Activated CD8-positive, alpha-beta memory T cell treated with anti-CD3 and anti-CD28 coated beads, Interleukin-2, amount 50 U/mL, for 4 hours (primary cell): ENCODE measurements at regions not wholly inside any gene's neighbourhood (a gene's known extent, or its start where the extent isn't known, plus 50 kb on each side); places are given as distances from the start of the nearest gene placed in this dataset.

Source experiments
- DNase-seq: peaks from one replicate; pipeline ENCODE4 v3.0.0-alpha.2; 2020

DNA sequence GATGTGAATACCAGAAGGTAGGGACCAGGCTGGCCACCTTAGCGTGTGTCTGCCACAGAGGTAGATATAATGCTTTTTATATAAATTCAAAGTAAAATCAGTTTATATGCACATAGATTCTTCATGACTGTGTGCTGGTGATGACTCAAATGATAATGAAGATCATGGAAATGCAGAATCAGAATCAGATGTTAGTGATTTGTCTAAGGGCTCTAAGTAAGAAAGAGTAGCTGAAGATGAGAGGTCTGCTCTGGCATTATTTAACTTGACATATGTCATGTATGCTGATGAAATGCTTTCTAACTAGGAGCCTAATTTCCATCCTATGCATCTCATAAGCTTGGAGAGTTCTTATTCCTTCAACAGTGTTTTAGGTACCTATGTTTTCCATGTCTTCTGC lies 50.3 kb upstream of the DPH6 start:
- DNase-seq = no peak

DNA sequence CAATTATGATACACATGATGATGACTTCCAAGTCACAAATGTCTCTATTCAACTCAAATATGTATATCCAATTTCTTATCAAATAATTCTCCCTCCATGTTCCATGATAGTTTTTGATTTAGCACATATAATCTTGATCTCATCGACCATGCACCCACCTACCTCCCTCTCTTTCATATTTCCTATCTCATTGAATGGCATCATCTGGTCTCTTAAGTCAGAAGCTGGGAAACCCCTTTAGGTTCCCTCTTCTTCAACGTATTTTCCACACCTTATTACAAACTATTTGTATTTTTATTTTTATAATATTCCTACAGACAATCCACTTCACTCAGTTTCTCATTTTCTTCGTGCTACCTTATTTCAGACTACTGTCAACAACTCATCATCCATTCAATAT lies 56.9 kb upstream of the DPH6 start:
- DNase-seq = no peak

DNA sequence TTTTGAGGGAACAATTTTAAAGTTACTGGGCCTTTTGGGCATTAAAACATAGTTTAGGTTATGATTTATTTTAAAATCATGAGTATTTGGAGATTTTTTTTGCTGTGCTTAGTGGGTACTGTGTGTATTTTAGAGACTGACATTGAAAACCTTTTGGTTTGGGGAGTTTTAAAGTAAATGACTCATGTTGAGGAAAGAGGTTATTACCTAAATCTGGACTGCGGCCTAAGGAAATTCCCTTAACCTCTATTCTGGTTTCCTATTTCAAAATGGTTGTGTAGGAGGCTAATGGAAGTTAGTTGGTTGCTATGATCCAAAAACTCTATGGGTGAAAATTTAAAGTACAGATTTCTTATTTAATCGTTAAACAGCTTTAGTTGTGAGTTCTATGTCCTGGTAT lies 57.3 kb upstream of the DPH6 start:
- no peak for DNase-seq

DNA sequence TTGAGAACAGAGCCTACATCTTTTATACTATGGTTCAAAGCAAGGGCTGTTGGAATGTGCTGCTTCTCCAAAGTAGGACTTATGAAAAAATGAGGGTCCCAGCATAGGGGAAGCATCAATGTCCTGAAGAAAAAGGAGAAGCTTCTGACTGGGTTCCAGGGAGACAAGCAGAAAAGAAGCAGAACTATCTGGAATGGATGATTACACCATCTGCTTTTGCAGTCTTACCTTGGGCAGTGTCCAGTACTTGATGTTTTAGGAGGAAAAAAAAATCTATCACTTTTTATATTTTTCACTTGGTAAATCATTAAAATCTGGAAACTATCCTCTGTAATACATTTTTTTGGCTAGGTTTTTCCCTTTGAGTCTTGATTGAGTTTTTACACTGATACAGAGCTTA lies 57.9 kb upstream of the DPH6 start:
- no peak for DNase-seq

DNA sequence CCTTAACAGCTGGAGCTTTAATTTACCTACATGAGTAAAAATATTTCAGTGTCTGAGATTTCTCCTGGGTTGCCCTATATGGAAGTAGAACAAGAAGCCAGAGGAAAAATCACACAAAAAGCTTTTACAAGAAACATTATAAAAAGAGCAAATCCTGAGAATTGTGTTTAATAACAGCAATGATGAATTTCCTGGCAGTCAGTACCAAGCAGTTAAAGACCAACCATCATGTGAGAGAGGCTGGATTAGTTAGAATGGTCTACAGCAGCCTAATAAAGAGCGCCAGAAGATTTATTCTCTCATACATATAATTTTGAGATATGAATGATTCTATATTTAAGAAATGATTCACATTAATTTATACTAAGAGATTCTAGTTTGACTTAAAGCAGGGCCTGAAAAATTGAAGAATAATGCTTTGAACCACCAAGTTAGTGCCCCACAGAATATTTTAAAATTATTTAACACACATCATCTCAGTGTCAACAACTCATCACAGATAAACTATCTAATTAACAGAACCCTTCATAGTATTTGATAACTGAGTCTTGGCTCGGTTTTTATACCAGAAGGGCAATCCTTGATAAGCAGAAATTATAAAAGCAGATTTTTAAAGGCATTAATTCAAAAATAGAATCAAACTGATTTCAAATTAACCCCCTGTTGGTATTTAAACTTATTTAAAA lies 59.9 kb upstream of the DPH6 start:
- DNase-seq = no peak

DNA sequence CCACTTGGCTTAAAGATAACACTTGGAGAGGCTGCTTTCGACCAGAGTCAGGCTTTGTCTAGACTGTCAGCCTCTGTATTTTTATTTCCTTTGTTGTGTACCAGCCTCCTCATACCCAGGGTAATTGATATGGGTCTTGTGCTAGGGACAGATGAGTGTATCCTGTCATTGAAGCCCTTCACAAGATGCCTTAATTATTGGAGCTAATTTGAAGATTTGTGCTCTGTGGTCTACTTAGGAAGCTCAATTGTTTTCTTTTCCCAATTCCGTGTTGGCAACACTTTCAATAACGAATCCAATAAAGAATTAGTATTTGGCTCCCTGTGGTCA lies 60.5 kb upstream of the DPH6 start:
- no peak for DNase-seq

DNA sequence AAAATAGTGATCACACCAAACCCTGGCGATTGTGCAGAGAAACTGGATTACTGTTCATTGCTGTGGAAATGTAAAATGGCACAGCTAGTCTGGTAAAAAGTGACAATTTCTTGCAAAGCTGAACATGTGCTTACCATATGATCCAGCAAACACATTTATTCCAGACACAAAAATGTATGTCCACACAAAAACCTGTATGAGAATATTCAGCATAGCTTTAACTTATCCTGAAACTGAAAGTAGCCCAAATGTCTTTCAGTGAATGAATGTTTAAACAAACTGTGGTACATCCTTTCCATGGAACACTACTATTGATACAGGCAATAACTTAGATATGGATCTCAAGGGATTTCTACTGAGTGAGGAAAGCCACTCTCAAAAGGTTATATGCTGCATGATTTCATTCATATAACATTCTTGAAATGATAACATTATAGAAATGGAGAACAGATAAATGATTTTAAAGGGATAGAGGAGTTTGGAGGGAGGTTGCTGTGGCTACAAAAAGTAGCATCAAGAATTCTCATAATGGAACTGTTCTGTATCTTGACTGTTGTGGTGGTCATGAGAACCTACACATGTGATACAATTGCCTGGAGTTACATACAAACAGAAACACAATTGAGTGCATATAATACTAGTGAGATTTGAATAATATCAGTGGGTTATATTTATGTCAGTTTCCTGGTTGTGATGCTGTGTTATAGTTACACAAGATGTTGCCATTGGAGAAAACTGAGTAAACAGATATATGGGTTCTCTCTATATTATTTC lies 70.7 kb upstream of the DPH6 start:
- DNase-seq = no peak

GRCh38 chr15:35618260-35619188 lies 72.6 kb upstream of the DPH6 start:
- DNase-seq = no peak

DNA sequence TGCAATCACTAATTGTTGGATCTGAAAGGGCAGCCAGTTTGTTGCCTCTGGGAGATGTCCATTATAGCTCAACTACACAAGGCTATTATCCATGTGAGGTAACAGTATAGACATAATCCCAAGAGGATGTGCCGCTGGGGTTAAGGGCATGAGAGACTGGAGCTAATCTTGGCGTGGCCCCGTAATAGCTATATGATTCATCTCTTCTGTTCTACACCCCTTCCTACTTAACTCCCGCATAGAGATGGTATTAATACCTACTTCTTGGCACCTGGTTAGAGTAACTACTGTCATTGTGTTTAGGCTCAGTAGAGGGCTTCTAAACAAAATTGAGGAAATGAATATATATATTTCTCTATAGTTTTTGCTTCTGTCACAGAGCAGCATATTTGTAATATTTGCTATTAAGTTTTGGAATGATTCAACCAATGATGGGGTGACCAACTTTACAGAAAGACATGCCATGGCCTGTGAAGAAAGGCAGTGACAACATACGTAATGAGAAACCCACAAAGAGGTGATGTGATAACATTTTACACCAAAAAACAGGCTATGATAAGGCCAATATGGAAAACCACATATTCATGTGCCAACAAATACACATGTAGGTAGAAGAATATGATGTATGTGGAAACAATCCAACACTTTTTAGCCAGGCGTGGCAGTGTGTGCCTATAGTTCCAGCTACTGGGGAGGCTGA lies 76.8 kb upstream of the DPH6 start:
- DNase-seq = no peak

GRCh38 chr15:35624881-35625280 lies 78.9 kb upstream of the DPH6 start:
- DNase-seq = no peak

DNA sequence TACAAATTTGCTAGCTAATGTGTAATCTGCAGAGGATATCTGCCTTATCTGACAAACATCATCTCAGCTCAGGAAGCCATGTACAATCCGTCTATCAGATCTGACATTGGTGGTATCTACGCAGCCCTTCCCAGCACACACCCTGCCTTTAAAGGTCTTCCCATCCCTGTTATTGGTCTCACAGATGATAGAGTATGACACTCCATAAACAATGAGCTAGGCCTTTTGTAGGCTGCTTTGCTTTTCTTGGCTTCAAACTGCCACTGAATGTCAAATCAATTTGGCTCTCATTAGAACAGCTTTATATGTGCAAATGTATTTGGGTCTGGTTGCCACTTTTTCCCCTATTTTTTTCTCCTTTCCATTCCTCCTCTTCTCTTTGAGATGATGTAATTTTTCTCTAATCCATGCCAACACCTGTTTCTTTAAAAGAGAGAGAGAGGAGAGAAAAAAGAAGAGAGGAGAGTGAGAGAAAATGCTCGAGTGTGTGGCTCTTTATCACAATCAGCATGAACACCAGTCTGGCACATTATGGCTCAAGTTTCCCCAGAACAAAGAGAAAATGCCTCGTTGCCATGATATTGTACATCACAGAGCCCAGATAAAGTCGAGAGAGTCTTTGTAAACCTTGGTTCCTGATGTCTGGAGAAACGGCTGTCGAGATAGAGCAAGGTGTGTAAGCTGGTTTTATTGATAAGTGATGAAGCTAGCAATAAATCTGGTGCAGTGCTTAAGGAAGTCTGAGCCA lies 80.8 kb upstream of the DPH6 start:
- no peak for DNase-seq

DNA sequence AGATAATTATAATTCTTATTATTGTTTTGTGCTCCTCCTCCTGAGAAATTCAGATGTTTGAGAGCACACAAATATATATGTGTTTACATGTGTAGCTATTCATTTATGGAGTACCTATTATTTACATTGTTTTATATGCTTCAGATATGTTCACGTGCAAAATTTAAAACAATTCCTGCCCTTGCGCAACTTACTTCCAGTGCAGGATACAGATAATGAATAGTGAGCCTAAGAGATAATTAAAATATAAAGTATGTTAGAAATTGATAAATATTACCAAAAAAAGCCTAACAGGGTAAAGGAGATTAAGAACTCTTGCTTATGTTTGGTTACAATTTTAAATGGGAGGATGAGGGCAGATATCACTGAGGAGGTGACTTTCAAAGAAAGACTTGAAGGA lies 81.7 kb upstream of the DPH6 start:
- DNase-seq = no peak

DNA sequence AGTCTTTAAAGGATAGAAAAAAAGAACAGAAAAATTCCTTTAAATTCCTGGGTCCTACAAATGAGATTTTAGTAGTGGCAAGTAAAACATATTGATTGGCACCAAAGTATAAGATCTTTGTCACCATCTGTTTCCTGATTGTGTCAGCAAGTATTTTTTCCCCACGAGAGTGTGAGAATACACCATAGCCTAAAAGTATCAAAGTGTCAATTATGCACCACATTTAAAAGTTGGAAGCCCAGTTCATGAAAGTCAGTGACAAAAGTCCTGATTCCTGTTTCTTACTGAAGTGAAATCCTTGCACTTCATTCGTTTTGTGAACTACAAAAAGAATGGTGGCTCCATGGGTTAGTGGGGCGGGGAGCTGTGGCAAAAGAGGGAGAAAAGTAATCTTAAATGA lies 83.8 kb upstream of the DPH6 start:
- no peak for DNase-seq

DNA sequence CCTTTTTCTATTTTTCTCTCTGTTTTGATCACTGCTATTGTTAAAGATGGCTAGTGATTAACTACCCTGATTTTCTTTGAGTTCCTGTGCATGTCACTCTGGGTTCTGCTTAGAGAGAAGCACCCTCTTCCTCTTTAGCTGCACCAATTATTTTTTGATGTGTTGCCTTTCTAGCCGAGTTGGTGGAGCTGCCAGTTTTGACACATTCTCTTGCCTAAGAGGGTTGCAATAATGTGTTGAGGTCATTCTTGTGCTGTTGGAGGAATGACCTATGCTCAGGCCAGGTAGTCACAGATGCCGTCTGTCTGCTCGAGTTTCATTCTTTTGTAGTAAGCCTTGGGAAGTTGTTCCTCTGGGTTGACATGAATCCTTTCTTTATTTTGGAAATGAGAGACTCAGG lies 84.6 kb upstream of the DPH6 start:
- no peak for DNase-seq

DNA sequence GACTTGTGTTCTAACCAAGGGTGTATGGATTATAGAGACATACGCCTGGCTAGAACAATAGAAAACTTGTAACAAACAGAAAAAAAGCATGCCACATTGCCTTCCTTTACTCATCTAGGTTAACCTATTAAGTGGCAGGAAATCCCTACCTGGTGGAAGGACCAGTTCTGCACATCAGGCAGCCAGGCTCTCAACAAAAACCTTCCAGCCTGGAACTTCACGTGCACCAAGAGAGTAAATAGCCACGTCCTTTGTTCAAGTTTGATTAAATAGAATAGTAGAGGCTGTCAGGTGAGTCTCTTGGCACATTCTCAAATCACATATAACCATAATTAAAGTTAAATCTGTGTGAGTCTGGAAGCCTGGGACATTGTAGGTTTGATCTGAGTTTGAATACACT lies 85.0 kb upstream of the DPH6 start:
- no peak for DNase-seq

GRCh38 chr15:35633677-35634076 lies 87.7 kb upstream of the DPH6 start:
- no peak for DNase-seq

- no peak for DNase-seq
Observed at GRCh38 chr15:35646790-35647189, 100.8 kb upstream of the DPH6 start.

DNA sequence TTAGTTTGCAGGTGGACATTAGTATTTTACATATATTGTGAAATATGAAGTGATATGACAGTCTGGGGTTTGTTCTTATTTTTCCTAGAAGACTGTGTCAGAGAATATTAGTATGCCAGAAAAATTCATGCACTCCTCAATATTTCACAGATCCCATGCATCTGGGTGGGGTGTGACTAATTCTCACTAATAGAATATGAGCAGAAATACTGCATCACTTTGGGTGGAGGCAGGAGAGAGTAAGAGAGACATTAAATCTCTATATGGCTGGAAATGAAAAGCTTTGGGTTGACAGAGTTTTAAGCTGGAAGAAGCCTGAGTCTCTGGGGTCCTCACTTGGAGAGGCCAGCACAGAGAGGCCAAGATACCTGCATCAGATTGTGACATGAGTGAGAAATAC lies 101.3 kb upstream of the DPH6 start:
- no peak for DNase-seq

GRCh38 chr15:35648941-35649340 lies 103.0 kb upstream of the DPH6 start:
- DNase-seq = no peak

DNA sequence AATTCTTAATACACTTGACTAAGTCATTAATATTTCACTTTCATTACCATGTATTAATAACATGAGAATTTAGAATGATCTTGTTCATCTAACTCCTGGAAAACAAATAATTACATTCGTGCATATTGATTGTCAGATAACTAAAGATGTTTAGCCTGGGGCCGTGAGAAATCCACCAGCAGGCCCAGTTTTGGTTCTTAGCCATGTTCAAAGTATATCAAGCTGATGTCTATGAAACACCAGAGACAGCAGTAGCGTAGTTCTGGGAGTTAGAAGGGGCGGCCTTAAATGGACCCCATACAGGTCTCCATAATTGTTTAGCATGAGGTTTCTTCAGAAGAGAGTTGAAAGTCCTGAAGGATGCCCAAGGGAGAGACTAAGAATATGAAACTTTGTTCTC lies 103.6 kb upstream of the DPH6 start:
- no peak for DNase-seq

- no peak for DNase-seq
Observed at GRCh38 chr15:35654332-35654731, 108.4 kb upstream of the DPH6 start.

DNA sequence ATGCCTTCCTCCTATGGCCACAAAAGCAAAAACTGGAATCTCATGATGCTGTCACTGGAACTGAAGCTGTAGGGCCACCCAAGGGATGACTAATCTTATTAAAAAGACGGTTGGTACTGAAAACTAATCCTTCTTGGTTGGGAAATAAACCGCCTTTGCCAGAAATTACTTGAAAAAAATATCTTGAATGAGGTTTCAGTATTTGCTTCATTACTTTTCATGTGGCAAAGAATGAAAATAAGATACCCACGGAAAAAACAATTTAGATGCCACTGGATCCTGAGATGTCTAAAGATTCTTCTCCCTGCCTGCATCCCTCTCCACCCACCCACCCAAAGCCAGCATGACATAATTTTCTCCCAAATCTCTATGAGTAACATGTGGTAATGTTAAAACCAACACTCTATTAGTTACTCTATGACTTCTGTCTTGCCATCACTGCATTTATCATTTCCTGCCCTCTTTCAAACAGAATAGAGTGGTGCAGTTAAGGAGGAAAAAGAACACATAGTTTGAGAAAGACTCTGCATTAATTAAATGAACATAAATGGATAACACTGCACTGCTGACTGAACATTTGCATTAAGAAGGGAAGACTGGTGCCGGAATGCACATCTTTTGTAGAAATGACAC lies 111.8 kb upstream of the DPH6 start:
- no peak for DNase-seq
